Stimulated activated naive CD4-positive, alpha-beta T cell treated with Interleukin-2 at 50 U/mL for 16 hours (primary cell): ENCODE measurements at regions not wholly inside any gene's neighbourhood (a gene's known extent, or its start where the extent isn't known, plus 50 kb on each side); places are given as distances from the start of the nearest gene placed in this dataset.
A peak's percentile ranks its signal among the peaks of the same experiment; 100 is the strongest.
"Not testable (repeated sequence)": the region's sequence is repeated elsewhere in the genome, so short reads cannot be mapped to it uniquely, and the experiment has no call there.

Source experiments
- DNase-seq: peaks from one replicate; lab custom pipeline; 2025; lab: John Stamatoyannopoulos, UW

DNA sequence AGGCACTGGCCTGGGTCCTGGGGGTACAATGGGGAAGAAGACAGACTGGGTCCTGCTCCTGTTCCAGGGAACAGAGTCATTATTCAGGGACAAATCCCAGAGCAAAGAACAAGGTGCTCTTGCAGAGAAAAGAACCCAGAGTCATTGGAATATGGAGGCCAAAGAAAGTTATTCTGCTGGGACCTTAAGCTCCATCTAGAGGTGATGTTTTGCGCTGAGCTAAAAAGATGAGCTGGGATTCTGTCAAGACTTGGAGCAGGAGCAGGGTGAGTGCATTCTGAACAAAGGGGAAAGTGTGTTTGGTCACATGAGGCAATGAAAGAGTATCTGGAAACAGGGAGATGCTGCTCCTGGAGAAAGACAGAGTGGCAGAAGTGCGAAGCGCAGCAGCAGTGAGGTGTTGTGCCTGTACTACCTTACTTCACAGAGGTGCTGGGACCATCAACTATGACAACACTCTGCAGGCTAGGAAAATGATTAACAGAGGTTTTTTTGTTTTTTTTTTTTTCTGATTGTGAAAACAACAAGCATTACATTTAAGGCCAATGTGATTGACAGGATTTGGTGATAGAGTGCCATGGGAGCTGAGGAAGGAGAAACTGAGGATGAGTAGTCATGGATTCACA, 95.3 kb upstream of the TNFSF11 start:
- DNase-seq: no peak

DNA sequence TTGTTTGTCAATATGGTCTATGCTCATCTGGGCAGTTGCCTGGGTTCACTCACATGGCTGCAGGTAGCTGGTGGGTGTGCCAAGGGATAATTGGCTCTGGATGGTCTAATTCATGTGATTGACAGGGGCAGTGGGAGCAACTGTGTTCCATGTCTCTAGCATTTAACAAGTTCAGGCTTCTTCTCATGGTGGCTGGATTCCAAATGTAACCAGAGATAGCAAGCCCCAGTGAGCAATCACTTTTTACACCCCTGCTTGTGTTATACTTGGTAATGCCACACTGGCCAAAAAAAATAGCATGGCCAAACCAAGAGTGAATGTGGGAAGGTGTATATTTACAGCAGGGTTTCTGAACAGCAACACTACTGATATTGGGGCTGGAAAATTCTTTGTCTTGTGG, 89.6 kb upstream of the TNFSF11 start:
- DNase-seq: no peak

DNA sequence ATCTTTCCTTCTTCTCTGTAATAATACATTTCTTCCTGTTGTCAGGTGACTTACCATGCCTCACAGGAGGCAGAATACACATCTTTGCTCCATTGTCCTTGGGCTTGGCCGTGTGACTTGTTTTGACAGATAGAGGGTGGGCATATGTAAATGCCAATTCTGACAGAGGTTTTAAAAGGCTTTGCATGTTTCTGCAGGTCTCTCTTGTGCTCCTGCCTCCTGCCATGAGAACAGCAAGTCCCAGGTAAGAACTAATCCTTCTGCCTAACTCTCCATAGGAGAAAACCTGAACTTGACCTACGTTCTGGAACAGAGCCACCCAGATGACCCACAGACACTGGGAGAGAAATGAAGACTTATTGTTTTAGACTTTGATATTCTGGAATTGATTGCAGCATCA, 88.7 kb upstream of the TNFSF11 start:
- DNase-seq: no peak

DNA sequence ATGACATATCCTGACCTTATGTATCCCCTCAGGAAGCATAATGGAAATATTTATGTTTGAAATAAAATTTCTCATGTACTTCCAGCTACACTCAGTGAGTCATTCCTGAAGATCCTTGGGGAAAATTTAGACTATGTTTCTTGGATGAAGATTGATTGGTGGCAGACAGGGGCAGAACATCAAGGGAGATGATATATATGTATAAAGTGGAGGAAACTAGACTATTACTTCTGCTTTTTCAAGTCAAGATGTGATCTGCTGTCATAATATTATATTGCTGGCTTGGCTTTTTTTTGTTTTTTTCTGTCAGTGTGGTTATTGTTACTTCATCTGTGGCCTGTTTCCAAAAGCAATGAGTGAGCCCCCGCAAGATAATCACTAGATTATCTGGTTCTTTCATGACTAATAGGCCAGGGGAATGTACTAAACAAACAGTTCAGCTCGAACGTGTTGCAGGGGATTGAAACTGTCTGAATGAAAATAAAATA, 87.2 kb upstream of the TNFSF11 start:
- no peak for DNase-seq

DNA sequence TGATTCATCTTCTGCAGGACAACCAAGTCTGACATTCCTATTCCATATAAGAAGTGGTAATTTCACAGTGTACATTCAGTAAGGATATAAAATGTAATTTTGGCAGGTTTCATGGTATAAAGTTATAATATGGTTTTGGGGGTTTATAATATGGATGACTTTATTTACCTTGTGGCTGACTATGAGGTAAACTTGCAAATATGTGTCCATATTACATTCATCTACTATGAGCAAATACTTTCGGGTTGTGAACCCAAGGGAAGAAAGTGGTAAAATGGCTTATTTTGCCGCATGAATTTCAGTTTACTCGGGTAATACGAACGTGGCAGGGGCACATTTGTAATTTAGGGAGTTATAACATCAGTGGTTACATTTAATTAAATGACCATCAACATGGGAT, 86.7 kb upstream of the TNFSF11 start:
- no peak for DNase-seq

DNA sequence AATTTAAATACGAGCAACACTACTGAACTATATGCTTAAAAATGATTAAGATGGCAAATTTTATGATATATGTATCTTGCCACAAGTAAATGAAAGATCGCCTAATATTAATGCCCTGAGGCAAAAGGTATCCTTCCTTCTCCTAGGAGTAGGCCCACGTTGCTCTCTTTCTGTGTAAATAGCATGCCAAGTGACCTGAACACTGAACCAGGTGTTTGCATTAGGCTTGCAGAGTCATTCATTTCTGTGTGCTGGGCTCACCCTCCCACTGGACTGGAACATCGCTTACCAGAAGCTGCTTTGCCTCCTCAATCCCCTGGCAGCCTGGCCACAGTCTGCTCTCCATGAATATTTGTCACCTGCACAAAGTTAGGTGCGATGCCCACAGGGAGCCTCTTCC, 83.3 kb upstream of the TNFSF11 start:
- no peak for DNase-seq

DNA sequence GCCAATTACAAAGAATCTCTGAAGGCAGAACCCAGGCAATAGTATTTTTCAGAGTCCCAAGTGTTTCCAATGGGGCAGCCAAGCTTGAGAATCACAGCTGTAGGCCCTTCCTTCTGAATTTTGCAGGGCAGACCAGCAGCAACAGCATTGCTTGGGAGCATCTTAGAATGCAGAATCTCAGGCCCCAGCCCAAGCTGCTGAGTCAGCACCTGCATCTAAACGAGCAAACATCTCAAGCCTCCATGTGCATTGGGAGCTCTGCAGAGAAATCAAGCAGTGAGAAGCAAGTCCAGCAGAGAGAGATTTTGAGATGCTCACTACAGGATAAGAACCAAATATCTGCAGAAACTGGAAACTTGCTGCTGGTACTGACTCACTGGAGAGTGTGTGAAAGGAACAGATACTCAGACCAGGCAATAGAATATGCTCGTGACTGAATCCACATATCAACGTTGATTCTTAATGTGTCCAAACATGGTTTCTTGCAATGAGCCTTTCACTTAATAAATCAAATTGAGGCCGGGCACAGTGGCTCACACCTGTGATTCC, 81.5 kb upstream of the TNFSF11 start:
- no peak for DNase-seq

DNA sequence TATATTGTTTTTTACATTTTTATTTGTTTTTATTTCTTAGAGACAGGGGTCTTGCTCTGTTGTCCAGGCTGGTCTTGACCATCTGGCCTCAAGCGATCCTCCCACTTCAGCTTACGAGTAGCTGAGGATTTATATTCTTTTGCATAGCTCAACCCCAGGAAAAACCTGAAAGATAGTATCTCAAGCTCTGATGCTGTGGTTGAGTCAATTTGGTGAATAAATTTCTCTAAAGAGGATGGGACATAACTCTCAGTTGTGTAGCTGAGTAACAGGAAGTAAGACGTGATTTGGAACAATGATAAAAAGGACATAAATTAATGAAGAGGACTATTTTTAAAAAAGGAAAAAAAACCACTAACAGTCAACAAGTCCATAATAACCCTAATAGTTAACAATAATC, 79.8 kb upstream of the TNFSF11 start:
- DNase-seq: no peak

DNA sequence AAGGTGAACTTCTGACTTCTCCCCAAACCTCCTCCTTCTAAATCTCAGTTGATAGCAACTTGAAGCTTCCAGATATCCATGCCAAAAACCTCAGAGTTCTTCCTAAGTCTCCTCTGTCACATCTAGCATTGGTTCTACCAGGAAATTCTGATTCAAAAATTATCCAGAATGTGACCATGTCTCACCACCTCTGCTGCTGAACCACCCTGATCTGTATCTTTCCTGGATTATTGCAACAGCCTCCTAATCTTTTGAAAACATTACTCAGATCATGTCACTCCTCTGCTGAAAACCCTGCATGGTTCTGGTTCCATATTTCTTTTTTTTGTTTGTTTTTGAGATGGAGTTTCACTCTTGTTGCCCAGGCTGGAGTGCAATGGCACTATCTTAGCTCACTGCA, 78.7 kb upstream of the TNFSF11 start:
- no peak for DNase-seq

DNA sequence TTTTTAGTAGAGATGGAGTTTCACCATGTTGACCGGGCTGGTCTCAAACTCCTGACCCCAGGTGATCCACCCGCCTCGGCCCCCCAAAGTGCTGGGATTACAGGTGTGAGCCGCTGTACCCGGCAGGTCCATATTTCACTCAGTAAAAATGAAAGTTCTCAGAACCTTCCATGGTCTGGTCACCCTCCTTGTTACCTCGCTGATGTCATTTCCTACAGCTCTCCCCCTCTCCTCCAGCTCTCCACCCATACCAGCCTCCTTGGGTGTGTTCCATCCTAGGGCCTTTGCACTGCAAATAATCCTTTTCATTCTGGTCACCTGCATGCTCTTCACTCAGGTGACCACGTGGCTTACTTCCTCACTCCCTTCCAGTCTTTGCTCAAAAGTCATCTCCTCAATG, 78.2 kb upstream of the TNFSF11 start:
- no peak for DNase-seq

DNA sequence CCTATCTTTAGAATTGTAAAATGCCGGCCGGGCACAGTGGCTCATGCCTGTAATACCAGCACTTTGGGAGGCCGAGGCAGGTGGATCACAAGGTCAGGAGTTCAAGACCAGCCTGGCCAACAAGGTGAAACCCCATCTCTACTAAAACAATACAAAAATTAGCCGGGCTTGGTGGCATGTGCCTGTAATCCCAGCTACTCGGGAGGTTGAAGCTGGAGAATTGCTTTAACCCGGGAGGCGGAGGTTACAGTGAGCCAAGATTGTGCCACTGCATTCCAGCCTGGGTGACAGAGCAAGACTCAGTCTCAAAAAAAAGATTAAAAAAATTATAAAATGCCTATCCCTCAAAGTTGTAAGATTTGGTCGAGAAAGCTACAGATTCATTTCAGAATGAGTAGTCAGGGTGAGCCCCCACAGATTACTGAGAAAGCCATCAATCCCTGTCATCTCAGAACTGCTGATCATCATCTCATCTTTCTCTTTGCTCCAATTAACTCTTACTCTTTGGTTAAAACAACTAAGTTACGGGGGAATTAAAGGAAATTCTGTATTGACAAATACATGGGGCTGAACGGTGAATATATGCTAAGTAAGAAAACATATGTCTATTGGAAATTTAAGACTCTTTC, 76.9 kb upstream of the TNFSF11 start:
- not testable (repeated sequence) for DNase-seq

DNA sequence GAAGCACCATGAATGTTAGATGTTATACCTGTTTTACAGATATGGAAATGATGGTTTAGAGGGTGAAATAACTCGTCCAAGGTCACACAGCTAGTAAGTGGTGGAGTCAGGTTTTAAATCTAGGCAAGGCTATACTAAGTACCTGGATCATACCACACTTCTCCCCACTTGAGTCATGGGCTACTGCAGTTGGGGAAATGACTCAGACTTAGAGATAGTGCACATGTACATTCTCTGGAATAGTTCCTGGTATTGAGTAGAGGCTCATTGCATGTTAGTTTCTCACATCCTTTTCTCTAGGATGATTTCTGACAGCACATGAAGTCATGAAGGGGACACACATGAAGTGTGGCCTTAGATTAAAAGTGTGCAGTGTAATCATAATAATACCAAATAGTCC, 76.2 kb upstream of the TNFSF11 start:
- peak; percentile 7 for DNase-seq

DNA sequence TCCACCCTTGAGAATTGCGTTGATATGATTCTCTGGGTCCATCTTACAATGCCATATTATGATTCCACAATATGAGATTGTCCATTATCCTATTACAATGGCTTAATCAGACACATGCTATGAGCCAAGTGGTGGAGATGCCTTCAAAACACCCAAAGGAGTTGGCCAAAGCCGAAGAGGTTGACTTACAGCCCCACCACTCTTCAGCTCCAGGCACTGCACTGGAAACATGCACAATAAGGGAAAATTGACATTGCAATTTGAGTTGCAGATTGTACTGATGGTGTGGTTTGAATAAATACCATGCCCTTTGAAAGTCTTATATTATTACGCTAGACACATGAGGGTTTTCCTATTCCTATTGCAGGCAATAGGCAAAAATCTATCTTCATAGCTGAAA, 75.4 kb upstream of the TNFSF11 start:
- DNase-seq: no peak
